ENCODE measurements at regions not wholly inside any gene's neighbourhood (a gene's known extent, or its start where the extent isn't known, plus 50 kb on each side); places are given as distances from the start of the nearest gene placed in this dataset.

GRCh38 chr15:87115795-87116194, 1036.1 kb downstream of the AGBL1 start:
- intact Hi-C loops (cut with micrococcal nuclease; ENCODE audit: unreplicated experiment) = no loop called here

GRCh38 chr15:87099916-87100315, 1020.2 kb downstream of the AGBL1 start:
- Histone ChIP-seq H3K4me1 (ENCODE audit: control insufficient read depth, insufficient read depth, low read length) (no peaks in the 10 kb centered on the region), H3K4me3 (ENCODE audit: low read depth in 2 of 2, low read length in 2 of 2) (no peak overlapping the region), H3K27me3 (ENCODE audit: control insufficient read depth, insufficient read depth, low read length) (no peaks in the 10 kb centered on the region), H3K9me3 (ENCODE audit: control insufficient read depth, insufficient read depth, low read depth, low read length) (no peaks in the 10 kb centered on the region), H3K36me3 (ENCODE audit: control insufficient read depth, insufficient read depth, low read length) (no peaks in the 10 kb centered on the region), H3K27ac (ENCODE audit: low read length) (no peak overlapping the region)
- no peak for TF ChIP-seq SIN3A (IDR thresholded peaks at IDR 0.05; ENCODE audit: borderline replicate concordance, insufficient read depth, low read depth, low read length)
- no peak for TF ChIP-seq CTCF (IDR thresholded peaks at IDR 0.05)
- TF ChIP-seq POLR2AphosphoS5 (IDR thresholded peaks at IDR 0.05; ENCODE audit: low read depth, low read length) = no peak
- TF ChIP-seq TCF7L2 (IDR thresholded peaks at IDR 0.05; ENCODE audit: low read depth, low read length) = no peak
- TF ChIP-seq REST (IDR thresholded peaks at IDR 0.05; ENCODE audit: insufficient read depth in 1 of 2, low read depth in 2 of 2, low read length in 1 of 2) = no peak
- ATAC-seq (no peak), DNase-seq (ENCODE audit: low read depth, low spot score) (no peak)
- POLR2A ChIA-PET = no interaction called here
- intact Hi-C loops (cut with micrococcal nuclease; ENCODE audit: unreplicated experiment) (no loop called here), in situ Hi-C loops (cut with HindIII; ENCODE audit: low pct_unique_long_range_greater_than_20kb, low sequenced_read_pairs) (no loop called here)
- CTCF ChIA-PET = no interaction called here
- BruUV-seq (replicated peaks) = no TSS peak

More at GRCh38 chr15:87115795-87116194, 1036.1 kb downstream of the AGBL1 start:
- Histone ChIP-seq H3K4me3 (ENCODE audit: low read depth in 2 of 2, low read length in 2 of 2) (no peak overlapping the region), H3K36me3 (ENCODE audit: control insufficient read depth, insufficient read depth, low read length) (no peaks in the 10 kb centered on the region), H3K9me3 (ENCODE audit: control insufficient read depth, insufficient read depth, low read depth, low read length) (no peaks in the 10 kb centered on the region), H3K27ac (ENCODE audit: low read length) (no peak overlapping the region), H3K27me3 (ENCODE audit: control insufficient read depth, insufficient read depth, low read length) (no peaks in the 10 kb centered on the region), H3K4me1 (ENCODE audit: control insufficient read depth, insufficient read depth, low read length) (no peaks in the 10 kb centered on the region)
- no peak for ATAC-seq
- no TSS peak for BruUV-seq (replicated peaks)
- DNase-seq (ENCODE audit: low read depth, low spot score) = no peak
- POLR2A ChIA-PET = no interaction called here
- CTCF ChIA-PET = no interaction called here
- in situ Hi-C loops (cut with HindIII; ENCODE audit: low pct_unique_long_range_greater_than_20kb, low sequenced_read_pairs) = no loop called here
- TF ChIP-seq CTCF (IDR thresholded peaks at IDR 0.05) (no peak), TCF7L2 (IDR thresholded peaks at IDR 0.05; ENCODE audit: low read depth, low read length) (no peak), REST (IDR thresholded peaks at IDR 0.05; ENCODE audit: insufficient read depth in 1 of 2, low read depth in 2 of 2, low read length in 1 of 2) (no peak), POLR2AphosphoS5 (IDR thresholded peaks at IDR 0.05; ENCODE audit: low read depth, low read length) (no peak), SIN3A (IDR thresholded peaks at IDR 0.05; ENCODE audit: borderline replicate concordance, insufficient read depth, low read depth, low read length) (no peak)
